Neural cell (in vitro differentiated cells): ENCODE measurements at regions not wholly inside any gene's neighbourhood (a gene's known extent, or its start where the extent isn't known, plus 50 kb on each side); places are given as distances from the start of the nearest gene placed in this dataset.

Source experiments
- H2AFZ ChIP-seq: fragments of 200-600, 300-800 bp; sonication (generic), shearing (Covaris generic); 2 replicates; pipeline ENCODE4 v1.6.0; 2014; ENCODE audit warnings: low read depth, mild to moderate bottlenecking, antibody characterized with exemption, low read length, moderate library complexity
- H3F3A ChIP-seq: fragments of 200-600 bp; shearing (Covaris generic); 2 replicates; pipeline ENCODE4 v1.6.1; 2016; ENCODE audit warnings: mild to moderate bottlenecking, moderate library complexity, mixed read lengths, antibody characterized with exemption, low read length; ENCODE audit not compliant: insufficient read depth, poor library complexity, severe bottlenecking
- H3K27ac ChIP-seq: fragments of 200-600, 300-800 bp; sonication (generic), shearing (Covaris generic); 2 replicates; pipeline ENCODE4 v1.5.1; 2014; ENCODE audit warnings: mild to moderate bottlenecking, low read length, moderate library complexity
- H3K27me3 ChIP-seq: fragments of 300-800, 200-600 bp; sonication (generic), shearing (Covaris generic); 2 replicates; pipeline ENCODE4 v1.6.0; 2014; ENCODE audit warnings: mild to moderate bottlenecking, low read depth, low read length, moderate library complexity; ENCODE audit not compliant: insufficient read depth
- H3K36me3 ChIP-seq: fragments of 300-800, 200-600 bp; sonication (generic), shearing (Covaris generic); 2 replicates; pipeline ENCODE4 v1.5.1; 2014; ENCODE audit warnings: mild to moderate bottlenecking, antibody characterized with exemption, low read length, moderate library complexity; ENCODE audit not compliant: insufficient read depth
- H3K4me2 ChIP-seq: fragments of 300-800, 200-600 bp; sonication (generic), shearing (Covaris generic); 2 replicates; pipeline ENCODE4 v1.6.0; 2014; ENCODE audit warnings: mild to moderate bottlenecking, low read length
- H3K4me3 ChIP-seq: fragments of 300-800, 200-600 bp; sonication (generic), shearing (Covaris generic); 2 replicates; pipeline ENCODE4 v1.5.1; 2014; ENCODE audit warnings: mild to moderate bottlenecking, low read length, moderate library complexity
- H3K79me2 ChIP-seq: fragments of 200-600 bp; shearing (Covaris generic); replicated peaks from 2 replicates; pipeline ENCODE4 v1.6.0; 2014; ENCODE audit warnings: mild to moderate bottlenecking, low read length, moderate library complexity; ENCODE audit not compliant: insufficient read depth
- H3K9ac ChIP-seq: fragments of 300-800, 200-600 bp; sonication (generic), shearing (Covaris generic); 2 replicates; pipeline ENCODE4 v1.6.1; 2016; ENCODE audit warnings: mild to moderate bottlenecking, low read length, mixed read lengths
- H3K9me2 ChIP-seq: fragments of 200-600 bp; shearing (Covaris generic); 2 replicates; pipeline ENCODE4 v1.6.1; 2016; ENCODE audit warnings: mild to moderate bottlenecking, low read length, mixed read lengths; ENCODE audit not compliant: insufficient read depth
- H3K9me3 ChIP-seq: fragments of 200-600, 300-800 bp; sonication (generic), shearing (Covaris generic); 2 replicates; pipeline ENCODE4 v1.6.1; 2016; ENCODE audit warnings: mild to moderate bottlenecking, mixed run types, low read length, moderate library complexity, mixed read lengths
- H4K20me1 ChIP-seq: fragments of 200-600 bp; shearing (Covaris generic); 2 replicates; pipeline ENCODE4 v1.6.1; 2016; ENCODE audit warnings: mild to moderate bottlenecking, mixed run types; ENCODE audit not compliant: insufficient read depth
- CTCF ChIP-seq: fragments of 450-650 bp; IDR thresholded peaks from 2 replicates; pipeline ENCODE4 v1.5.1; 2014; ENCODE audit warnings: antibody characterized with exemption, mild to moderate bottlenecking, moderate library complexity; ENCODE audit not compliant: poor library complexity, severe bottlenecking
- EP300 ChIP-seq: fragments of 450-650 bp; conservative IDR thresholded peaks from 2 replicates; pipeline ENCODE4 v1.6.1; 2014; ENCODE audit warnings: antibody characterized with exemption, mild to moderate bottlenecking, moderate library complexity; ENCODE audit not compliant: poor library complexity, severe bottlenecking
- EZH2 ChIP-seq: fragments of 200-600, 300-800 bp; shearing (Covaris generic), sonication (generic); IDR thresholded peaks from 2 replicates; pipeline ENCODE4 v1.6.1; 2014; ENCODE audit warnings: antibody characterized with exemption, low read length, borderline replicate concordance, mild to moderate bottlenecking; ENCODE audit not compliant: insufficient read depth, poor library complexity, severe bottlenecking
- MXI1 ChIP-seq: fragments of 450-650 bp; conservative IDR thresholded peaks from 2 replicates; pipeline ENCODE4 v1.6.1; 2014; ENCODE audit warnings: antibody characterized with exemption, mild to moderate bottlenecking; ENCODE audit not compliant: poor library complexity, severe bottlenecking
- POLR2AphosphoS5 ChIP-seq: IDR thresholded peaks from 2 replicates; pipeline ENCODE4 v1.6.1; 2012
- RAD21 ChIP-seq: fragments of 450-650 bp; conservative IDR thresholded peaks from 2 replicates; pipeline ENCODE4 v1.6.1; 2014; ENCODE audit warnings: antibody characterized with exemption, mild to moderate bottlenecking, moderate library complexity
- SMC3 ChIP-seq: fragments of 450-650 bp; conservative IDR thresholded peaks from 2 replicates; pipeline ENCODE4 v1.6.1; 2014; ENCODE audit warnings: antibody characterized with exemption, mild to moderate bottlenecking, moderate library complexity; ENCODE audit not compliant: poor library complexity
- TAF1 ChIP-seq: IDR thresholded peaks from 2 replicates; pipeline ENCODE4 v1.6.1; 2012; ENCODE audit warnings: low read depth
- TF ChIP-seq, protein P1 (sequence below): IDR thresholded peaks from 2 replicates; pipeline ENCODE4 v1.6.1; 2012; ENCODE audit warnings: borderline replicate concordance

- TF ChIP-seq SMC3 (no peak), EP300 (no peak)
- Histone ChIP-seq H3K79me2 (no peaks in the 10 kb centered on the region), H3K27ac (no peak overlapping the region), H3K9me3 (no peaks in the 10 kb centered on the region), H3K36me3 (no peaks in the 10 kb centered on the region), H3K9me2 (no peaks in the 10 kb centered on the region), H4K20me1 (no peaks in the 10 kb centered on the region), H2AFZ (no peak overlapping the region), H3K9ac (no peak overlapping the region), H3F3A (no peaks in the 10 kb centered on the region), H3K4me3 (no peak overlapping the region), H3K27me3 (no peaks in the 10 kb centered on the region), H3K4me2 (no peak overlapping the region)
These were observed 191.0 kb upstream of the C1orf174 start for GRCh38 chr1:4090976-4091660.

DNA sequence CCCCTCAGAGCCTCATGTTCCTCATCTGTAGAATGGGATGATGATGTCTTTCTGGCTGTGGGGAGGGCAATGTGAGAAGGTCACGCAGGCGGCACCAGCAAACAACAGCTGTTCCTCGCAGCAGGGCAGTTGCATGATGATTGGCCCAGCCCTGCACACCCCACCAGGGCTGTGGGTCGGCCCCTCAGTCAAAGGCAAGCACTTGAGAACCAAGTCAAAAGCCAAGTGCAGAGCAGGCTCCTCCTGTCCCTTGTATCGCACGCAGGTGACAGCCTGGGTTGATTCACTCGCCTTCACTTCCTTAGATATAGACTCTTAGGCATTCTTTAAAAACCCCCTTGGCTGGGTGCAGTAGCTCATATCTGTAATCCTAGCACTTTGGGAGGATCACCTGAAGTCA, 191.9 kb upstream of the C1orf174 start:
- Histone ChIP-seq H3K9ac (no peak overlapping the region), H2AFZ (no peak overlapping the region), H3K27ac (no peak overlapping the region), H3K4me3 (no peak overlapping the region), H3K9me3 (no peaks in the 10 kb centered on the region), H3K79me2 (no peaks in the 10 kb centered on the region), H4K20me1 (no peaks in the 10 kb centered on the region), H3K27me3 (no peaks in the 10 kb centered on the region), H3F3A (no peaks in the 10 kb centered on the region), H3K4me2 (no peak overlapping the region), H3K9me2 (no peaks in the 10 kb centered on the region), H3K36me3 (no peaks in the 10 kb centered on the region)
- no peak for TF ChIP-seq POLR2AphosphoS5
- no peak for TF ChIP-seq EP300
- TF ChIP-seq CTCF, result no peak
- no peak for TF ChIP-seq TAF1
- TF ChIP-seq EZH2, result no peak
- TF ChIP-seq MXI1, result no peak
- no peak for TF ChIP-seq RAD21
- TF ChIP-seq SMC3, result no peak
- TF ChIP-seq, protein P1, sequence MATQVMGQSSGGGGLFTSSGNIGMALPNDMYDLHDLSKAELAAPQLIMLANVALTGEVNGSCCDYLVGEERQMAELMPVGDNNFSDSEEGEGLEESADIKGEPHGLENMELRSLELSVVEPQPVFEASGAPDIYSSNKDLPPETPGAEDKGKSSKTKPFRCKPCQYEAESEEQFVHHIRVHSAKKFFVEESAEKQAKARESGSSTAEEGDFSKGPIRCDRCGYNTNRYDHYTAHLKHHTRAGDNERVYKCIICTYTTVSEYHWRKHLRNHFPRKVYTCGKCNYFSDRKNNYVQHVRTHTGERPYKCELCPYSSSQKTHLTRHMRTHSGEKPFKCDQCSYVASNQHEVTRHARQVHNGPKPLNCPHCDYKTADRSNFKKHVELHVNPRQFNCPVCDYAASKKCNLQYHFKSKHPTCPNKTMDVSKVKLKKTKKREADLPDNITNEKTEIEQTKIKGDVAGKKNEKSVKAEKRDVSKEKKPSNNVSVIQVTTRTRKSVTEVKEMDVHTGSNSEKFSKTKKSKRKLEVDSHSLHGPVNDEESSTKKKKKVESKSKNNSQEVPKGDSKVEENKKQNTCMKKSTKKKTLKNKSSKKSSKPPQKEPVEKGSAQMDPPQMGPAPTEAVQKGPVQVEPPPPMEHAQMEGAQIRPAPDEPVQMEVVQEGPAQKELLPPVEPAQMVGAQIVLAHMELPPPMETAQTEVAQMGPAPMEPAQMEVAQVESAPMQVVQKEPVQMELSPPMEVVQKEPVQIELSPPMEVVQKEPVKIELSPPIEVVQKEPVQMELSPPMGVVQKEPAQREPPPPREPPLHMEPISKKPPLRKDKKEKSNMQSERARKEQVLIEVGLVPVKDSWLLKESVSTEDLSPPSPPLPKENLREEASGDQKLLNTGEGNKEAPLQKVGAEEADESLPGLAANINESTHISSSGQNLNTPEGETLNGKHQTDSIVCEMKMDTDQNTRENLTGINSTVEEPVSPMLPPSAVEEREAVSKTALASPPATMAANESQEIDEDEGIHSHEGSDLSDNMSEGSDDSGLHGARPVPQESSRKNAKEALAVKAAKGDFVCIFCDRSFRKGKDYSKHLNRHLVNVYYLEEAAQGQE, result no peak
